ENCODE measurements at regions not wholly inside any gene's neighbourhood (a gene's known extent, or its start where the extent isn't known, plus 50 kb on each side); places are given as distances from the start of the nearest gene placed in this dataset.

DNA sequence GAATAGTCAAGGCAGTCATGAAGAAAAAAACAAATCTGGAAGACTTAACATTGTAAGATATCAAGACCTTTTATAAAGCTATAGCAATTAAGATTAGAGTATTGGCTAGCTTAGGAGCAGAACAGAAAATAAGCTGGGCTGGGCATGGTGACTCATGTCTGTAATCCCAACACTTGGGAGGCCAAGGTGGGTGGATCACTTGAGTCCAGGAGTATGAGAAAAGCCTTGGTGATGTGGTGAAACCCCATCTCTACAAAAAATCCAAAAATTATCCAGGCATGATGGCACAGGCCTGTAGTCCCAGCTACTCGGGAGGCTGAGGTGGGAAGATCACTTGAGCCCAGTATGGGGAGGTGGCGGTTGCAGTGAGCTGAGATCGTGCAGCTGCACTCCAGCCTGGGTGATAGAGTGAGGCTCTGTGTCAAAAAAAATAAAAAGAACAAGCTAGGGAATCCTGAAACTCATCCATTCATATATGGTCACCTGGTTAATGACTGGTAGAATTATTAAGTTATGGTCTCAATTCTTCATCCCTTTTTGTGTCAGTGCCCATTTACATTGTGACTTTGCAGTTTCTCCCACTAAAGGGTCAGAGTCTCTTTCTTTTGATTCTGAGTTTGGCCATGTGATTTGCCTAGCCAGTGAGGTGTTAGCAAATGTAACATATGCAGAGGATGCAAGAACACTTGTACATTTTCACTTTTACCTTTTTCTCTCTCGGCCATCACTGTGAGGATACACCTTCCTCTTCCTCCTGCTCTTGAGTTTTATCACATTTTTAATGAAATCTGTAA lies 144.6 kb upstream of the SGCD start:
- H3K9me3 ChIP-seq, result peaks cover 3% of the 10 kb centered on the region
- DNase-seq (no peak), ATAC-seq (no peak)
- H3K4me3 ChIP-seq, result no peak overlapping the region
- TF ChIP-seq, protein P1, sequence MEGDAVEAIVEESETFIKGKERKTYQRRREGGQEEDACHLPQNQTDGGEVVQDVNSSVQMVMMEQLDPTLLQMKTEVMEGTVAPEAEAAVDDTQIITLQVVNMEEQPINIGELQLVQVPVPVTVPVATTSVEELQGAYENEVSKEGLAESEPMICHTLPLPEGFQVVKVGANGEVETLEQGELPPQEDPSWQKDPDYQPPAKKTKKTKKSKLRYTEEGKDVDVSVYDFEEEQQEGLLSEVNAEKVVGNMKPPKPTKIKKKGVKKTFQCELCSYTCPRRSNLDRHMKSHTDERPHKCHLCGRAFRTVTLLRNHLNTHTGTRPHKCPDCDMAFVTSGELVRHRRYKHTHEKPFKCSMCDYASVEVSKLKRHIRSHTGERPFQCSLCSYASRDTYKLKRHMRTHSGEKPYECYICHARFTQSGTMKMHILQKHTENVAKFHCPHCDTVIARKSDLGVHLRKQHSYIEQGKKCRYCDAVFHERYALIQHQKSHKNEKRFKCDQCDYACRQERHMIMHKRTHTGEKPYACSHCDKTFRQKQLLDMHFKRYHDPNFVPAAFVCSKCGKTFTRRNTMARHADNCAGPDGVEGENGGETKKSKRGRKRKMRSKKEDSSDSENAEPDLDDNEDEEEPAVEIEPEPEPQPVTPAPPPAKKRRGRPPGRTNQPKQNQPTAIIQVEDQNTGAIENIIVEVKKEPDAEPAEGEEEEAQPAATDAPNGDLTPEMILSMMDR (IDR thresholded peaks at IDR 0.05), result no peak
- no peaks in the 10 kb centered on the region for H3K36me3 ChIP-seq (ENCODE audit: low read depth)
- intact Hi-C loops (cut with DNase I, micrococcal nuclease), result no loop called here
- no peaks in the 10 kb centered on the region for H3K4me1 ChIP-seq (ENCODE audit: low read depth)

DNA sequence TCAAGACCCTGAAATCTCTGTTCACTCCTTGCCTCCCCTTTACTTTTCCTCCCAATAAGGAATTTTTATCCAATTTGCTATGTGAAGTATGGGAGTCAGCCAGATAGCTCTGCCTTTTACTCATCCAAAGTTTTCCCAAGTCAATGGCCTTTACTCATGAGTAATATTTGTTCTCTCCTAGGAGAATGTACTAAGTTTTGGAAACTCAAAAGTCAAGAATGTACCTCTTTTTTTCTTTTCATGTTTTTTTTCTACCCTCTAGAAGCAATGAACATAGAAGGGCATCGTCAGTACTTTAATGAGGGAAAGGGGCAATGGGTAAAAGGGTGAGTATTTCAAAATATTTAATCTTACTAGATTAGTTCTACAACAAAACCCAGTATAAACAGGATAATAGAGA lies 140.2 kb upstream of the SGCD start:
- Histone ChIP-seq H3K36me3 (ENCODE audit: low read depth) (no peaks in the 10 kb centered on the region), H3K9me3 (no peaks in the 10 kb centered on the region), H3K4me3 (no peak overlapping the region), H3K4me1 (ENCODE audit: low read depth) (no peaks in the 10 kb centered on the region)
- intact Hi-C loops (cut with DNase I, micrococcal nuclease), result no loop called here
- TF ChIP-seq, protein P1 (IDR thresholded peaks at IDR 0.05), result no peak
- ATAC-seq (no peak), DNase-seq (no peak)

DNA sequence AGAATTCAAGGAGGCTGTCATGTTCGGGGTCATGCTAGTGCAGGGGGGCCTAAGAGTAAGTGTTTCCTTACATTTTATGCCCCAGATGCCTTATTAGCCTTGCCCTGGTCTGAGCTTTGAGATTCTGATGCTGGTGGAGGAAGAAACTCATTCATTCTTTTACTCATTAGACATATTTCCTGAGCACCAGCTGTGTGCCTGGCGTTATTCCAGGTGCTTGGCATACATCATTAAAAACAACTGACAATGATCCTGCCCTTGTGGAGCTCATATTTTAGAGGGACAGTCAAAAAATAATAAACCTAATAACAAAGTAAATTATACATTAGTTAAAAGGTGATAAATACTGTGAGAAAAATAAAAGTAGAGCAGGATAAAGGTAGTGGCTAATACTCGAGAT lies 138.9 kb upstream of the SGCD start:
- Histone ChIP-seq H3K36me3 (ENCODE audit: low read depth) (no peaks in the 10 kb centered on the region), H3K4me3 (no peak overlapping the region), H3K4me1 (ENCODE audit: low read depth) (no peaks in the 10 kb centered on the region), H3K9me3 (no peaks in the 10 kb centered on the region)
- ATAC-seq (no peak), DNase-seq (no peak)
- intact Hi-C loops (cut with DNase I, micrococcal nuclease), result no loop called here
- TF ChIP-seq, protein P1 (IDR thresholded peaks at IDR 0.05), result no peak

DNA sequence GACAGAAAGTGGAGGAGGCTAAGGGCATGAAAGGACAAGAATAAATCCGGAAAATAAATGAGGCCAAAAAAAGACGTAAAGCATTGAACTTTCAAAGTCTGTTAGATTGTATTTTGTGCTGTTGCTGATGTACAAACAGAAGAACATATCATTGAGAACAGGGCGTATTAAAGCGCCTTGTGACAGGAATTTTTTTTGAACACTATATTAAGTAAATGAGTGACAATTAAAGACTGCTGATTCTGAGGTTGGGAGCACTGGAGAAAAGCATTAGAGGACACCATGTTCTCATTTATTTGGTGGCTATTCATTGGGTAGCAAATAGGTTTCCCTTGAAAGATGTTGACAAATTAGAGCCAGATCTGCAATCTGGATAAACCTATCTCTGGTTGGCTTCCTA lies 137.3 kb upstream of the SGCD start:
- DNase-seq (no peak), ATAC-seq (no peak)
- Histone ChIP-seq H3K9me3 (no peaks in the 10 kb centered on the region), H3K4me1 (ENCODE audit: low read depth) (no peaks in the 10 kb centered on the region), H3K36me3 (ENCODE audit: low read depth) (no peaks in the 10 kb centered on the region), H3K4me3 (no peak overlapping the region)
- intact Hi-C loops (cut with DNase I, micrococcal nuclease), result no loop called here
- TF ChIP-seq, protein P1 (IDR thresholded peaks at IDR 0.05), result no peak

DNA sequence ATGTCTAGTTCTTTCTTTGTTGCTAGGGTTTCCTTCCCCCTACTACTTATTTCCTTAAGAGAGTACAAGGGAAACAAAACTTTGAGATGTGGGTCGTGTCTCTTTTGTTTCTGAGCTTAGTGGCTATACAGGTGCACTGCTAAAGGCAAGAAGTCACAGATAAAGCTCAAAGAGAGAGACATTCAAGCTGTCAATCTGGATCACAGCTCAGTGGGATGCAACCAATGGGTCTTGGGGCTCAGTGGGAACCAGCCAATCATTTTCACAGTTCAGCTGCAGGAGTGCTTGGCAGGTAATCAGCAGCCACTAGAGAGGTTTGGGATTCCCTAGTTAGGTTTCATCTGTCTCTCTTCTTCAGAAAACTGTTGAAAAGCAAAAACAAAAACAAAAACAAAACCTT lies 135.4 kb upstream of the SGCD start:
- DNase-seq (no peak), ATAC-seq (no peak)
- H3K4me1 ChIP-seq (ENCODE audit: low read depth), result no peaks in the 10 kb centered on the region
- intact Hi-C loops (cut with DNase I, micrococcal nuclease), result no loop called here
- no peaks in the 10 kb centered on the region for H3K36me3 ChIP-seq (ENCODE audit: low read depth)
- no peaks in the 10 kb centered on the region for H3K9me3 ChIP-seq
- H3K4me3 ChIP-seq, result no peak overlapping the region
- TF ChIP-seq, protein P1 (IDR thresholded peaks at IDR 0.05), result no peak

All from mucosa of descending colon (tissue), 3 donors.